PC-9 (cell line): ENCODE measurements at regions not wholly inside any gene's neighbourhood (a gene's known extent, or its start where the extent isn't known, plus 50 kb on each side); places are given as distances from the start of the nearest gene placed in this dataset.
"Not testable (repeated sequence)": the region's sequence is repeated elsewhere in the genome, so short reads cannot be mapped to it uniquely, and the experiment has no call there.

Experiments
- EZH2 ChIP-seq: fragments of 200-600 bp; sonication (generic); IDR thresholded peaks from 2 replicates; pipeline ENCODE4 v1.8.0; 2017; ENCODE audit warnings: antibody characterized with exemption, low read depth
- TF ChIP-seq, protein P1 (sequence below): fragments of 200-600 bp; sonication (generic); conservative IDR thresholded peaks from 2 replicates; pipeline ENCODE4 v1.6.1; 2017; ENCODE audit warnings: mixed run types, antibody characterized with exemption, mild to moderate bottlenecking, moderate library complexity

DNA sequence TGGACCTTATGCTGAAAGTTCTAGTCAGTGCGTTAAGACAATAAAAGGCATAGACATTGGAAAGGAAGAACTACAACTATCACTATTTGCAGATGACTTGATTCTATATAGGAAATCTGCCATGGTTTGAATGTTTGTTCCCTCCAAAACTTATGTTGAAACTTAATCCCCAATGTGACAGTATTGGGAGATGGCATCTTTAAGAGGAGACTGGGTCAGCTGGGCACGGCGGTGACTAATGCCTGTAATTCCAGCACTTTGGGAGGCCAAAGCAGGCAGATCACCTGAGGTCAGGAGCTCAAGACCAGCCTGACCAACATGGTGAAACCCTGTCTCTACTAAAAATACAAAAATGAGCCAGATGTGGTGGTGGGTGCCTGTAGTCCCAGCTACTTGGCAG is 171.3 kb downstream of the SMAD6 start:
- TF ChIP-seq, protein P1, sequence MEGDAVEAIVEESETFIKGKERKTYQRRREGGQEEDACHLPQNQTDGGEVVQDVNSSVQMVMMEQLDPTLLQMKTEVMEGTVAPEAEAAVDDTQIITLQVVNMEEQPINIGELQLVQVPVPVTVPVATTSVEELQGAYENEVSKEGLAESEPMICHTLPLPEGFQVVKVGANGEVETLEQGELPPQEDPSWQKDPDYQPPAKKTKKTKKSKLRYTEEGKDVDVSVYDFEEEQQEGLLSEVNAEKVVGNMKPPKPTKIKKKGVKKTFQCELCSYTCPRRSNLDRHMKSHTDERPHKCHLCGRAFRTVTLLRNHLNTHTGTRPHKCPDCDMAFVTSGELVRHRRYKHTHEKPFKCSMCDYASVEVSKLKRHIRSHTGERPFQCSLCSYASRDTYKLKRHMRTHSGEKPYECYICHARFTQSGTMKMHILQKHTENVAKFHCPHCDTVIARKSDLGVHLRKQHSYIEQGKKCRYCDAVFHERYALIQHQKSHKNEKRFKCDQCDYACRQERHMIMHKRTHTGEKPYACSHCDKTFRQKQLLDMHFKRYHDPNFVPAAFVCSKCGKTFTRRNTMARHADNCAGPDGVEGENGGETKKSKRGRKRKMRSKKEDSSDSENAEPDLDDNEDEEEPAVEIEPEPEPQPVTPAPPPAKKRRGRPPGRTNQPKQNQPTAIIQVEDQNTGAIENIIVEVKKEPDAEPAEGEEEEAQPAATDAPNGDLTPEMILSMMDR, result not testable (repeated sequence)
- not testable (repeated sequence) for TF ChIP-seq EZH2
